ENCODE measurements at regions not wholly inside any gene's neighbourhood (a gene's known extent, or its start where the extent isn't known, plus 50 kb on each side); places are given as distances from the start of the nearest gene placed in this dataset.

GRCh38 chr6:80903711-80904110 is 797.2 kb downstream of the BCKDHB start:
- TF ChIP-seq CTCF (IDR thresholded peaks at IDR 0.05; ENCODE audit: low read depth, low read length) (no peak), EZH2phosphoT487 (IDR thresholded peaks at IDR 0.05; ENCODE audit: low read depth) (no peak)
